GM23338 (cell line): ENCODE measurements at regions not wholly inside any gene's neighbourhood (a gene's known extent, or its start where the extent isn't known, plus 50 kb on each side); places are given as distances from the start of the nearest gene placed in this dataset.

Experiments
- ATAC-seq: fragments of 200-7000 bp; cut with Tn5 transposase; 3 replicates; pipeline ENCODE4 v1.9.1; 2020
- DNase-seq: peaks from one replicate; pipeline ENCODE4 v3.0.0-alpha.2; 2015; ENCODE audit warnings: low spot score
- H2AFZ ChIP-seq: fragments of 200-600 bp; sonication (generic); 2 replicates; pipeline ENCODE4 v1.8.0; 2016; ENCODE audit warnings: antibody characterized with exemption, mild to moderate bottlenecking, moderate library complexity
- H3F3A ChIP-seq: fragments of 200-600 bp; sonication (generic); replicated peaks from 2 replicates; pipeline ENCODE4 v1.8.0; 2017; ENCODE audit warnings: antibody characterized with exemption, mixed run types, low read depth
- H3K27ac ChIP-seq: fragments of 200-600 bp; sonication (generic); 2 replicates; pipeline ENCODE4 v1.6.1; 2016; ENCODE audit warnings: low read depth
- H3K27me3 ChIP-seq: fragments of 200-600 bp; sonication (generic); 2 replicates; pipeline ENCODE4 v1.8.0; 2016; ENCODE audit warnings: mild to moderate bottlenecking, mixed run types, moderate library complexity; ENCODE audit not compliant: insufficient read depth
- H3K36me3 ChIP-seq: fragments of 200-600 bp; sonication (generic); 2 replicates; pipeline ENCODE4 v1.8.0; 2016; ENCODE audit warnings: mild to moderate bottlenecking; ENCODE audit not compliant: insufficient read depth
- H3K4me1 ChIP-seq: fragments of 200-600 bp; sonication (generic); 2 replicates; pipeline ENCODE4 v1.8.0; 2016; ENCODE audit warnings: mild to moderate bottlenecking, moderate library complexity; ENCODE audit not compliant: insufficient read depth
- H3K4me2 ChIP-seq: fragments of 200-600 bp; sonication (generic); 2 replicates; pipeline ENCODE4 v1.7.1; 2017; ENCODE audit warnings: mixed run types
- H3K4me3 ChIP-seq: fragments of 200-600 bp; sonication (generic); 2 replicates; pipeline ENCODE4 v1.6.1; 2016; ENCODE audit warnings: mixed run types
- H3K79me2 ChIP-seq: fragments of 200-600 bp; sonication (generic); replicated peaks from 2 replicates; pipeline ENCODE4 v1.8.0; 2017; ENCODE audit warnings: mild to moderate bottlenecking; ENCODE audit not compliant: insufficient read depth
- H3K9me2 ChIP-seq: fragments of 200-600 bp; sonication (generic); 2 replicates; pipeline ENCODE4 v1.8.0; 2017; ENCODE audit not compliant: insufficient read depth
- H4K20me1 ChIP-seq: fragments of 200-600 bp; sonication (generic); replicated peaks from 2 replicates; pipeline ENCODE4 v1.8.0; 2017; ENCODE audit warnings: mild to moderate bottlenecking; ENCODE audit not compliant: insufficient read depth
- H3K27ac Mint-ChIP-seq: 2 replicates; pipeline ENCODE4 v1.8.0; 2020; ENCODE audit warnings: inconsistent platforms, mild to moderate bottlenecking, moderate library complexity, mixed read lengths
- H3K27me3 Mint-ChIP-seq: 3 replicates; pipeline ENCODE4 v1.8.0; 2022; ENCODE audit warnings: low read depth, mild to moderate bottlenecking, moderate library complexity, mixed read lengths, inconsistent platforms; ENCODE audit not compliant: insufficient read depth, poor library complexity
- H3K36me3 Mint-ChIP-seq: 3 replicates; pipeline ENCODE4 v1.8.0; 2021; ENCODE audit warnings: low read depth, mild to moderate bottlenecking, inconsistent platforms, moderate library complexity, mixed read lengths
- H3K4me1 Mint-ChIP-seq: 3 replicates; pipeline ENCODE4 v1.8.0; 2020; ENCODE audit warnings: mild to moderate bottlenecking, inconsistent platforms, mixed read lengths
- H3K4me3 Mint-ChIP-seq: 3 replicates; pipeline ENCODE4 v1.8.0; 2021; ENCODE audit warnings: moderate library complexity, mild to moderate bottlenecking, inconsistent platforms, mixed read lengths
- H3K9me3 Mint-ChIP-seq: 3 replicates; pipeline ENCODE4 v1.8.0; 2020; ENCODE audit warnings: moderate library complexity, mild to moderate bottlenecking, inconsistent platforms, mixed read lengths
- CREB1 ChIP-seq: fragments of 250-450 bp; sonication (Bioruptor Pico); IDR thresholded peaks from 2 replicates; pipeline ENCODE4 v1.5.0; 2020; ENCODE audit warnings: low read depth, mild to moderate bottlenecking, moderate library complexity
- EZH2phosphoT487 ChIP-seq: fragments of 200-600 bp; sonication (generic); IDR thresholded peaks from one replicate; pipeline ENCODE4 v1.8.1; 2018; ENCODE audit warnings: antibody characterized with exemption; ENCODE audit not compliant: unreplicated experiment
- JUNB ChIP-seq: IDR thresholded peaks from one replicate; pipeline ENCODE4 v1.6.1; 2016; ENCODE audit warnings: antibody characterized with exemption; ENCODE audit not compliant: unreplicated experiment
- POLR2AphosphoS5 ChIP-seq: IDR thresholded peaks from 2 replicates; pipeline ENCODE4 v1.6.1; 2016; ENCODE audit warnings: antibody characterized with exemption, low read depth
- STAT1 ChIP-seq: IDR thresholded peaks from one replicate; pipeline ENCODE4 v1.6.1; 2016; ENCODE audit warnings: antibody characterized with exemption; ENCODE audit not compliant: unreplicated experiment
- ZNF114 ChIP-seq: fragments of 250-450 bp; sonication (Bioruptor Pico); IDR thresholded peaks from 2 replicates; pipeline ENCODE4 v1.5.0; 2020; ENCODE audit warnings: mild to moderate bottlenecking, moderate library complexity
- ZNF331 ChIP-seq: fragments of 250-450 bp; sonication (Bioruptor Pico); IDR thresholded peaks from 2 replicates; pipeline ENCODE4 v1.5.0; 2020; ENCODE audit warnings: low read depth, mild to moderate bottlenecking, moderate library complexity
- TF ChIP-seq, protein P1 (sequence below), 2 experiments: fragments of 200-600 bp in 1 of 2; sonication (generic) in 1 of 2; conservative IDR thresholded peaks; 2 replicates each; pipeline versions ENCODE4 v1.5.1 to v1.6.1; 2016 to 2017; ENCODE audit warnings: antibody characterized with exemption in 2 of 2, low read depth in 2 of 2, mild to moderate bottlenecking in 2 of 2, moderate library complexity in 1 of 2
- TF ChIP-seq, protein P2 (sequence below): IDR thresholded peaks from one replicate; pipeline ENCODE4 v1.6.1; 2018; ENCODE audit warnings: antibody characterized with exemption; ENCODE audit not compliant: unreplicated experiment
- TF ChIP-seq, protein P3 (sequence below): IDR thresholded peaks from 2 replicates; pipeline ENCODE4 v1.6.1; 2016; ENCODE audit warnings: antibody characterized with exemption

DNA sequence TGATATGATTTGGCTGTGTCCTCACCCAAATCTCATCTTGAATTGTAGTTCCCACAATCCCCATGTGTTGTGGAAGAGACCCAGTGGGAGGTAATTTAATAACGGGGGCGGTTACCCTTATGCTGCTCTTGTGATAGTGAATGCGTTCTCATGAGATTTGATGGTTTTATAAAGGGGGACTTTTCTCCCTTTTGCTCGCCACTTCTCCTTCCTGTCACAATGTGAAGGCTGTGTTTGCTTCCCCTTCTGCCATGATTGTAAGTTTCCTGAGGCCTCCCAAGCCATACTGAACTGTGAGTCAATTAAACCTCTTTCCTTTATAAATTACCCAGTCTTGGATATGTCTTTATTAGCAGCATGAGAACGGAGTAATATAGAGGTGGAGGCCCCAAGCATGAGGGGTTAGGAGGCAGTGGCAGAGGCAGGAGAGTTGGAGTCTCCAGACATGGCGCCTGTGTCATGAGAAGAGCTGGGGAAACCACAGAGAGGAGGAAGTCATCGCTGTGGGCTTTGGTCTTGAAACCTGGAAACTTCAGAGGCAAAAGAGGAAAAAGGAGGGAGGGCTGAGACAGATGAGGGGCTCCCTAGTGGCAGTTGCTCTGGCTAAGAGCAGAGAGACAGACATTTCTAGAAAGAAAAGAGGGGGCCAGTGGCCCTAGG, 107.8 kb upstream of the VEPH1 start (continued):
- TF ChIP-seq, protein P1, sequence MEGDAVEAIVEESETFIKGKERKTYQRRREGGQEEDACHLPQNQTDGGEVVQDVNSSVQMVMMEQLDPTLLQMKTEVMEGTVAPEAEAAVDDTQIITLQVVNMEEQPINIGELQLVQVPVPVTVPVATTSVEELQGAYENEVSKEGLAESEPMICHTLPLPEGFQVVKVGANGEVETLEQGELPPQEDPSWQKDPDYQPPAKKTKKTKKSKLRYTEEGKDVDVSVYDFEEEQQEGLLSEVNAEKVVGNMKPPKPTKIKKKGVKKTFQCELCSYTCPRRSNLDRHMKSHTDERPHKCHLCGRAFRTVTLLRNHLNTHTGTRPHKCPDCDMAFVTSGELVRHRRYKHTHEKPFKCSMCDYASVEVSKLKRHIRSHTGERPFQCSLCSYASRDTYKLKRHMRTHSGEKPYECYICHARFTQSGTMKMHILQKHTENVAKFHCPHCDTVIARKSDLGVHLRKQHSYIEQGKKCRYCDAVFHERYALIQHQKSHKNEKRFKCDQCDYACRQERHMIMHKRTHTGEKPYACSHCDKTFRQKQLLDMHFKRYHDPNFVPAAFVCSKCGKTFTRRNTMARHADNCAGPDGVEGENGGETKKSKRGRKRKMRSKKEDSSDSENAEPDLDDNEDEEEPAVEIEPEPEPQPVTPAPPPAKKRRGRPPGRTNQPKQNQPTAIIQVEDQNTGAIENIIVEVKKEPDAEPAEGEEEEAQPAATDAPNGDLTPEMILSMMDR (conservative IDR thresholded peaks at IDR 0.05; ENCODE audit: low read depth in 2 of 2): no peak
- TF ChIP-seq CREB1 (CRISPR knock-in tag): no peak
- TF ChIP-seq, protein P2, sequence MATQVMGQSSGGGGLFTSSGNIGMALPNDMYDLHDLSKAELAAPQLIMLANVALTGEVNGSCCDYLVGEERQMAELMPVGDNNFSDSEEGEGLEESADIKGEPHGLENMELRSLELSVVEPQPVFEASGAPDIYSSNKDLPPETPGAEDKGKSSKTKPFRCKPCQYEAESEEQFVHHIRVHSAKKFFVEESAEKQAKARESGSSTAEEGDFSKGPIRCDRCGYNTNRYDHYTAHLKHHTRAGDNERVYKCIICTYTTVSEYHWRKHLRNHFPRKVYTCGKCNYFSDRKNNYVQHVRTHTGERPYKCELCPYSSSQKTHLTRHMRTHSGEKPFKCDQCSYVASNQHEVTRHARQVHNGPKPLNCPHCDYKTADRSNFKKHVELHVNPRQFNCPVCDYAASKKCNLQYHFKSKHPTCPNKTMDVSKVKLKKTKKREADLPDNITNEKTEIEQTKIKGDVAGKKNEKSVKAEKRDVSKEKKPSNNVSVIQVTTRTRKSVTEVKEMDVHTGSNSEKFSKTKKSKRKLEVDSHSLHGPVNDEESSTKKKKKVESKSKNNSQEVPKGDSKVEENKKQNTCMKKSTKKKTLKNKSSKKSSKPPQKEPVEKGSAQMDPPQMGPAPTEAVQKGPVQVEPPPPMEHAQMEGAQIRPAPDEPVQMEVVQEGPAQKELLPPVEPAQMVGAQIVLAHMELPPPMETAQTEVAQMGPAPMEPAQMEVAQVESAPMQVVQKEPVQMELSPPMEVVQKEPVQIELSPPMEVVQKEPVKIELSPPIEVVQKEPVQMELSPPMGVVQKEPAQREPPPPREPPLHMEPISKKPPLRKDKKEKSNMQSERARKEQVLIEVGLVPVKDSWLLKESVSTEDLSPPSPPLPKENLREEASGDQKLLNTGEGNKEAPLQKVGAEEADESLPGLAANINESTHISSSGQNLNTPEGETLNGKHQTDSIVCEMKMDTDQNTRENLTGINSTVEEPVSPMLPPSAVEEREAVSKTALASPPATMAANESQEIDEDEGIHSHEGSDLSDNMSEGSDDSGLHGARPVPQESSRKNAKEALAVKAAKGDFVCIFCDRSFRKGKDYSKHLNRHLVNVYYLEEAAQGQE: no peak
- TF ChIP-seq, protein P3, sequence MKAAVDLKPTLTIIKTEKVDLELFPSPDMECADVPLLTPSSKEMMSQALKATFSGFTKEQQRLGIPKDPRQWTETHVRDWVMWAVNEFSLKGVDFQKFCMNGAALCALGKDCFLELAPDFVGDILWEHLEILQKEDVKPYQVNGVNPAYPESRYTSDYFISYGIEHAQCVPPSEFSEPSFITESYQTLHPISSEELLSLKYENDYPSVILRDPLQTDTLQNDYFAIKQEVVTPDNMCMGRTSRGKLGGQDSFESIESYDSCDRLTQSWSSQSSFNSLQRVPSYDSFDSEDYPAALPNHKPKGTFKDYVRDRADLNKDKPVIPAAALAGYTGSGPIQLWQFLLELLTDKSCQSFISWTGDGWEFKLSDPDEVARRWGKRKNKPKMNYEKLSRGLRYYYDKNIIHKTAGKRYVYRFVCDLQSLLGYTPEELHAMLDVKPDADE: no peak
- no peak for TF ChIP-seq STAT1
- no peak for TF ChIP-seq JUNB
- no peak for TF ChIP-seq ZNF331 (CRISPR knock-in tag)
- TF ChIP-seq ZNF114: no peak

DNA sequence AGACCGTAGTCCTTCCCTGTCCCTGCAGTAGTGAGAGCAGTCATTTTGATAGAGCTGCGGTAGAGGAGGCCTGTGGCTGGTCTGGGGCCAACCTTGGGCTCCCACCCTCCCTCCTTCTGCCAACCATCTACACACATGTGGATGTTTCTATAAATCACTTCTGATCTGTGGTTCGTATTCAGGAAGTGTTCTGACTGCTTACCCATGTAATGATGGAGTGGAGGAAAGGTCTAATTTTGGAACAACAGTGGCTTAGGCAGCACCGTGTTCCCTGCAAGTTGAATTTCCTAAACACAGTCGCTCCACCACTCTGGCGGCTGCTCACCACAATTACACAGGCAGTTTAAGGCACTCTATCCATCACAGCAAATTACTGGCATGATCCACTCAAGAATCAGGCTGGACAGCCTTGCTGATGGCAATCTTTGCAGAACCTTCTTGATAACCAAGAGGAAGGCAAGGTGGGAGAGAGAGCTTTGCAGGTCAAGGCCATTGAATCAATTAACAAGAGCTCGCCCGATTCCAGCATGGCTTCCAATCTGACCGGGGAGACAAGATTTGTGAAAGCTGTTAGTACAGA, 104.7 kb upstream of the VEPH1 start:
- no peak for DNase-seq
- no peaks in the 10 kb centered on the region for H3K36me3 Mint-ChIP-seq
- no peaks in the 10 kb centered on the region for H3F3A ChIP-seq
- no peaks in the 10 kb centered on the region for H3K9me3 Mint-ChIP-seq
- no peaks in the 10 kb centered on the region for H3K27me3 ChIP-seq
- no peak overlapping the region for H3K27ac ChIP-seq
- peaks cover 6% of the 10 kb centered on the region; the same call in 1 of the 2 replicates for H3K9me2 ChIP-seq
- H2AFZ ChIP-seq: no peak overlapping the region
- peaks cover 12% of the 10 kb centered on the region for H3K4me1 Mint-ChIP-seq
- no peaks in the 10 kb centered on the region; the same call in 1 of the 2 replicates for H3K4me1 ChIP-seq
- H3K79me2 ChIP-seq: no peaks in the 10 kb centered on the region
- no peak overlapping the region for H3K27ac Mint-ChIP-seq
- no peak overlapping the region for H3K4me3 Mint-ChIP-seq
- no peak overlapping the region for H3K4me2 ChIP-seq
- no peaks in the 10 kb centered on the region for H3K36me3 ChIP-seq
- no peaks in the 10 kb centered on the region for H3K27me3 Mint-ChIP-seq
- ATAC-seq: no peak
- no peak overlapping the region for H3K4me3 ChIP-seq
- no peaks in the 10 kb centered on the region for H4K20me1 ChIP-seq
- TF ChIP-seq POLR2AphosphoS5: no peak
- TF ChIP-seq, protein P2: no peak
- no peak for TF ChIP-seq CREB1 (CRISPR knock-in tag)
- no peak for TF ChIP-seq EZH2phosphoT487
- TF ChIP-seq ZNF114: no peak
